ENCODE measurements at regions not wholly inside any gene's neighbourhood (a gene's known extent, or its start where the extent isn't known, plus 50 kb on each side); places are given as distances from the start of the nearest gene placed in this dataset.
"Not testable (repeated sequence)": the region's sequence is repeated elsewhere in the genome, so short reads cannot be mapped to it uniquely, and the experiment has no call there.

DNA sequence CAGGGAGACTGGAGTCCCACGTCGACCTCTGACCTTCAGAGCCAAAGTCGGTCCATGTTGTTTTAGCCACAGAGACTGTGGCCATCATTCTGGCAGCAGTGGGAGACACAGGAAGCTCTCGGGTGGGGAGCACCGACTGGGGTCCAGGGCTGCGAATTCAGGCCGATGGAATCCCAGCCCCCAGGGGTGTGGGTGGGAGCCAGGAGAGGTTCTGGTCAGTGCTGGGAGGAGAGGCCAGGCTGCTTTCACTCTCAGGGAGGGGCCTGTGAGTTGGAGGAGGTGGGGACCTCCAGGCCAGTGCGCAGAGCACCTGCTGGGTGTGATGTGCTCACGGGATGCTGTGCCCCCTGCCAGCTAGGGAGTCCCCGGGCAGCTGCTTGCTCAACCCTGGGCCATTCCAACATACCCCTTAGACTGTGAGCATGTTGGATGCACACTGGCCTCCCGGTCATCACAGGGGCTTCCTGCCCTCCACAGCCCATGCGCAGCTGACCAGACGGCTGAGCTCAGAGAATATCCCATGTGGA, 196.5 kb downstream of the LAT start:
- TF ChIP-seq, protein P1, sequence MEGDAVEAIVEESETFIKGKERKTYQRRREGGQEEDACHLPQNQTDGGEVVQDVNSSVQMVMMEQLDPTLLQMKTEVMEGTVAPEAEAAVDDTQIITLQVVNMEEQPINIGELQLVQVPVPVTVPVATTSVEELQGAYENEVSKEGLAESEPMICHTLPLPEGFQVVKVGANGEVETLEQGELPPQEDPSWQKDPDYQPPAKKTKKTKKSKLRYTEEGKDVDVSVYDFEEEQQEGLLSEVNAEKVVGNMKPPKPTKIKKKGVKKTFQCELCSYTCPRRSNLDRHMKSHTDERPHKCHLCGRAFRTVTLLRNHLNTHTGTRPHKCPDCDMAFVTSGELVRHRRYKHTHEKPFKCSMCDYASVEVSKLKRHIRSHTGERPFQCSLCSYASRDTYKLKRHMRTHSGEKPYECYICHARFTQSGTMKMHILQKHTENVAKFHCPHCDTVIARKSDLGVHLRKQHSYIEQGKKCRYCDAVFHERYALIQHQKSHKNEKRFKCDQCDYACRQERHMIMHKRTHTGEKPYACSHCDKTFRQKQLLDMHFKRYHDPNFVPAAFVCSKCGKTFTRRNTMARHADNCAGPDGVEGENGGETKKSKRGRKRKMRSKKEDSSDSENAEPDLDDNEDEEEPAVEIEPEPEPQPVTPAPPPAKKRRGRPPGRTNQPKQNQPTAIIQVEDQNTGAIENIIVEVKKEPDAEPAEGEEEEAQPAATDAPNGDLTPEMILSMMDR (conservative IDR thresholded peaks at IDR 0.05; ENCODE audit: low read length) = not testable (repeated sequence)
- TF ChIP-seq EZH2phosphoT487 (IDR thresholded peaks at IDR 0.05; ENCODE audit: borderline replicate concordance) = not testable (repeated sequence)

Data from Loucy (cell line).